ENCODE measurements at regions not wholly inside any gene's neighbourhood (a gene's known extent, or its start where the extent isn't known, plus 50 kb on each side); places are given as distances from the start of the nearest gene placed in this dataset.
"Not testable (repeated sequence)": the region's sequence is repeated elsewhere in the genome, so short reads cannot be mapped to it uniquely, and the experiment has no call there.

- DNase-seq (ENCODE audit: low read depth in 3 of 3, low spot score in 2 of 3) = no peak
Measured at GRCh38 chr2:31666878-31667277, 86.1 kb upstream of the SRD5A2 start.

DNA sequence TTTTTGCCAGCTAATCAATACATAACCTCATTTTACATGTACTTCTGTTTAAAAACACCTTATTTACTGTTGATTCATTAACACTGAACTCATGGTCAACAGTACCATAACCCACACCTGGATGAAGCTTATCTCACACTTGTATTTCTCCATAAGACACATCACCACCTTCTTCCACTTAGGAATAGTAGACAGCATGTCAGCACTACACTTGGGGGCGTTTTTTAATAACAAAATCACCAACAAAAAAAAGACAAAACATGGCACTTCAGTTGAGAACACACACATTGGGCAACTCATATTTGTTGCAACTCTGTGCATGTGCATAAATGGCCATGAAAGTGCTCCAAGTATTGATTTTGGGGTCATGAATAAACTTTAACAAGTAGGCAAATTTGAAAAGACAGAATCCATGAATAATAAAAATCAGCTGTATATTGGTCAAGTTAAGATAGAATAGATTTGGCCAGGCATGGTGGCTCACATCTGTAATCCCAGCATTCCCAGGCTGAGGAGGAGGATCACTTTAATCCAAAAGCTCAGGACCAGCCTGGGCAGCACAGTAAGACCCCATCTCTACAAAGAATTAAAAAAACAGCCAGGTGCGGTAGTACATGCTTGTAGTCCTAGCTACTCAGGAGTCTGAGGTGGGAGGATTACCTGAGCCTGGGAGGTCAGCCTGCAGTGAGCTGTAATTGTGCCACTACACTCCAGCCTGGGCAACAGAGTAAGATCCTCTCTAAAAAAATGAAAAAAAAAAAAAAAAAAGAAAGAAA, 84.4 kb upstream of the SRD5A2 start:
- no peak for DNase-seq (ENCODE audit: low read depth in 3 of 3, low spot score in 2 of 3)

DNA sequence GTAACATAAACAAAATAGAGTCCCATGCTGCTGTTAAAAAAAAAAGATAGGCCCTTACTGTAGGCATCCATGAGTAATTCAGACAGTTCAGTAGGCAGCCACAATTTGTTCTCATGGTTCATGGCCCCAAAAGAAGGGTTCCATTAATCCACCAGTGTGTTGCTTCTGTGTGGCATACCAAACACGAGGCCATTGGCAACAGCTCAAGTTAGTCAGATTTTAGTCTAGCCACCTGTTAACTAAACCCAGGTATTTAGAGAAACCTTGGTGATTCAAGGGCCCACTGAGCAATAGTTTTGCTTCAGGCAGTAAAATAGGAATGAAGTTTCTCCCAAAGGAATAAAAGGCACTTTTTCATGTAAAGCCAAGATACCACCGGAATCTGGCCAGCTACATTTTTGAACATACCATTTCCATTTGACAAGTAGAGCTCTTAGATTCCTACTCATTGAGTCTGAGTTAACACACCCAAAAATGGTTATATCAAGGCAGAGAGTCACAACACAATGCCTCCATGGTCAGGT, 80.1 kb upstream of the SRD5A2 start:
- DNase-seq (ENCODE audit: low read depth in 3 of 3, low spot score in 2 of 3) = no peak

GRCh38 chr2:31660165-31660564, 79.4 kb upstream of the SRD5A2 start:
- no peak for DNase-seq (ENCODE audit: low read depth in 3 of 3, low spot score in 2 of 3)

DNA sequence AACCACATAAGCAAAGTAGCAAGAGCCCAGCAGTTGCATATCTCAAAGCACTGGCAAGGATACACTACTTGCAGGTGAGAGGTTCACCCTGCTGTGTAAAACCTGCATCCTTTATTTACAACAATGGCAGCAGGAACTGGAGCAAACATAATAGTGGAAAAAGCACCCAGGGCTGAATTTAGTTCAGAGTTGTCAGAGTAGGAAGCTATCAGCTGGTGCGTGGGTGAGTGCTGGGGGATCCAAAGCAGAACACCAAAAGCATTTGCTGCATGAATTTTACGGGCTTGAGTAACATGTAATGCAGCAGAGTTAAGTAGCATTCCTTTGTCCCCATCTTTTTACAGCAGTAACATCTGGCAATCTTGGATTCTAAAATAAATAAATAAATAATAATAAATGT, 73.5 kb upstream of the SRD5A2 start:
- no peak for DNase-seq (ENCODE audit: low read depth in 3 of 3, low spot score in 2 of 3)

GRCh38 chr2:31651736-31652135, 71.0 kb upstream of the SRD5A2 start:
- no peak for DNase-seq (ENCODE audit: low read depth in 3 of 3, low spot score in 2 of 3)

DNA sequence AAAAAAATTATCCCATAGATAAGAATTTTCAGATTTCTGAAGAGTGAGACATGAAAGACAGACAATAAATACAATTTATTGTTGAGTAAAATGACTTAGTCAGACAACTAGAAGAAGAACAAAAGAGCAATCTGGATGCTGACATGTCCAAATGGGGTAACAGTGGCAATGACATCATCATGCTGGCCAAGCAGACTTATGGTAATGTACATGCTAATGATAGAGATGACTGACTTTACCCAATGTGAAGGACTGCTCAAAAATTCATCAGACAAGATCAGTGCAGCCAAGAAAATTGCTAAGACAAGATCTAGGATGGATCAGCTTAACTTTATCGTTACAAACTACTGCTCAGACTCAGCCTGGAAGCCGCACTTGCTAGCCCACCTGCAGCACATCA, 70.5 kb upstream of the SRD5A2 start:
- no peak for DNase-seq (ENCODE audit: low read depth in 3 of 3, low spot score in 2 of 3)

DNA sequence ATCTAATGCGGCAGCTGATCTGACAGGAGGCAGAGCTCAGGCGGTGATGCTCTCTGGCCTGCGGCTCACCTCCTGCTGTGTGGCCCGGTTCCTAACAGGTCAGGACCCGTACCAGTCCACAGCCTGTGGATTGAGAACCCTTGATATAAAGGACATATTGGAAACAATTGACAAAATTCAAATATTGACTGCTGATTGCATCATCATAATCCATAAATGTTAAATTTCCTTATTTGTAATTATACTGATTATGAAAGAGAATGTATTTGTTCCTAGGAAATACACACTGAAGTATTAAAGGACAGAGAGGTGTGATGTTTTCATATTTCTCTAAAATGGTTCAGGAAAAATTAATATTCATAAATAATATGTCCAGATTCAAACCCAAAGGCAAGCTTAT, 63.8 kb upstream of the SRD5A2 start:
- DNase-seq (ENCODE audit: low read depth in 3 of 3, low spot score in 2 of 3) = no peak

- DNase-seq (ENCODE audit: low read depth in 3 of 3, low spot score in 2 of 3) = no peak
Measured at GRCh38 chr2:31642707-31643106, 62.0 kb upstream of the SRD5A2 start.

DNA sequence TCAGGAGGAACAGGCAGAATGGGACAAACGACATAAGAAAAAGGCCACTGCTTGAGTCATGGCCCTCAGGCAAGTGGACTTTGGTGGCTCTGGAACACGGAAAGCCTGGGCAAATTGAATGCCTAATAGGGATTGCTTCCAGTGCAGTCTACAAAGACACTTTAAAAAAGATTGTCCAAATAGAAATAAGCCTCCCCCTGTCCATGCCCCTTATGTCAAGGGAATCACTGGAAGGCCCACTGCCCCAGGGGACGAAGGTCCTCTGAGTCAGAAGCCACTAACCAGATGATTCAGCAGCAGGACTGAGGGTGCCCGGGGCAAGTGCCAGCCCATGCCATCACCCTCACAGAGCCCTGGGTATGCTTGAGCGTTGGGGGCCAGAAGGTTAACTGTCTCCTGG, 51.5 kb upstream of the SRD5A2 start:
- not testable (repeated sequence) for DNase-seq (ENCODE audit: low read depth in 3 of 3, low spot score in 2 of 3)

Data from right renal cortex interstitium (tissue), 3 donors.